Fibroblast of mammary gland (primary cell): ENCODE measurements at regions not wholly inside any gene's neighbourhood (a gene's known extent, or its start where the extent isn't known, plus 50 kb on each side); places are given as distances from the start of the nearest gene placed in this dataset.
A peak's percentile ranks its signal among the peaks of the same experiment; 100 is the strongest.

Experiments used
- DNase-seq: peaks from one replicate; pipeline ENCODE4 v3.0.0-alpha.2; 2010; ENCODE audit warnings: low read depth
- H3K4me3 ChIP-seq: 2 replicates; pipeline ENCODE4 v1.5.1; 2011; ENCODE audit warnings: low read depth, mild to moderate bottlenecking, low read length, moderate library complexity; ENCODE audit not compliant: control insufficient read depth
- TF ChIP-seq, protein P1 (sequence below): conservative IDR thresholded peaks from 2 replicates; pipeline ENCODE4 v1.5.1; 2011; ENCODE audit warnings: low read depth, low read length, inconsistent platforms; ENCODE audit not compliant: control insufficient read depth, insufficient read depth

DNA sequence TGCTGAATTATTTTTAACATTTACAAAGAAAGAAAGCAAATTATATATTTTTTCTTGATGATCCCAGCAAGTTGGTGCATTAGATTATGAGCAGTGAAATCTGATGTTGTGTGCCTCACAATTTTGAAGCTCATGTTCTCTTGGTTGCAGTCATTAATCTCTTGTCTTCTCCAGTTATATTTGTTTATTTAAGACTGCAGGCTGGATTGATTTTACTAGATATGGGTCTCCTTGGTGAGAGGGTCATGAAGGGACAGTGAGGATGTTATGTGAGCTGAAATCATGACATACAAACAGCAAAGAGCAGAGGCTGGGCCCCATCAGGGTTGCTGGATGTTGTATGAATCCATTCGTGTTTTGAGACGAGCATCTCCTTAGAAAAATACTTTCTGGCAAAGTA is 64.2 kb upstream of the AKIRIN2 start:
- TF ChIP-seq, protein P1, sequence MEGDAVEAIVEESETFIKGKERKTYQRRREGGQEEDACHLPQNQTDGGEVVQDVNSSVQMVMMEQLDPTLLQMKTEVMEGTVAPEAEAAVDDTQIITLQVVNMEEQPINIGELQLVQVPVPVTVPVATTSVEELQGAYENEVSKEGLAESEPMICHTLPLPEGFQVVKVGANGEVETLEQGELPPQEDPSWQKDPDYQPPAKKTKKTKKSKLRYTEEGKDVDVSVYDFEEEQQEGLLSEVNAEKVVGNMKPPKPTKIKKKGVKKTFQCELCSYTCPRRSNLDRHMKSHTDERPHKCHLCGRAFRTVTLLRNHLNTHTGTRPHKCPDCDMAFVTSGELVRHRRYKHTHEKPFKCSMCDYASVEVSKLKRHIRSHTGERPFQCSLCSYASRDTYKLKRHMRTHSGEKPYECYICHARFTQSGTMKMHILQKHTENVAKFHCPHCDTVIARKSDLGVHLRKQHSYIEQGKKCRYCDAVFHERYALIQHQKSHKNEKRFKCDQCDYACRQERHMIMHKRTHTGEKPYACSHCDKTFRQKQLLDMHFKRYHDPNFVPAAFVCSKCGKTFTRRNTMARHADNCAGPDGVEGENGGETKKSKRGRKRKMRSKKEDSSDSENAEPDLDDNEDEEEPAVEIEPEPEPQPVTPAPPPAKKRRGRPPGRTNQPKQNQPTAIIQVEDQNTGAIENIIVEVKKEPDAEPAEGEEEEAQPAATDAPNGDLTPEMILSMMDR, result no peak
- no peak overlapping the region for H3K4me3 ChIP-seq
- no peak for DNase-seq

DNA sequence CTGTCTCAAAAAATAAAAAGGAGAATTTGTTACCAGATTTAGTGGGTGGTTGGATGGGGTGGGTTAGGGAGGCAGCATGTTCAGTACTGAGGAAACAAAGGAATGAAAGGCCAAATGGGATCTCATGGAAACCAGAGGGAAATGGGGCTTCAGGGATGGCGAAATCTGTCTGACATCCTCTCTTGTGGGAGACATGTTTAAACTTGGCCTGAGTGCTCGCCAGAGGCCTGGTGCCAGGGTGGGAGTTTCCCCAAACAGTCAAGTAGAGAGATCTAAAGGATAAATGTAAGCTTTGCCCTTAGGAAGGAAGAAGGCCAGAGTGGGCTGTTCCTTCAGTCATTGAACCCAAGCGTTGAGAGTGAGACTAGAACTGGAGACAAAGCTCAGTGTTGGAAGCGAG is 61.9 kb upstream of the AKIRIN2 start:
- H3K4me3 ChIP-seq, result no peak overlapping the region
- DNase-seq, result no peak
- TF ChIP-seq, protein P1, result no peak

DNA sequence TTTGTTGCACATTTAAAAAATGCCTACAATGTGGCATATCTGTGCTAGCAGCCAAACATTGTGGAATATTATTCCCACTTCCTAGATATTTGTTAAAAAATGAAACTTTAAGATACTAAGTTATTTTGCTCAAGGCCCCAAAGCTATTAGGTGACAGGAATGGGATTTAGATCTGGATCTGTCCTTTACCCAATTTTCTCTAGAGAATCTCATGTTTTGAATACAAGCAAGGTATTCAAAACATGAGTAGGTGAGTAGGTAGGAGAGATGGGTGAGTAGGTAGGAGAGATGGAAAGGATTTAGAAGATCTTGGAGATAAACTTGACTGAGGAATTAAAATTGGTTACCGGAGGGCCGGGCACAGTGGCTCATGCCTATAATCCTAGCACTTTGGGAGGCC is 61.2 kb upstream of the AKIRIN2 start:
- TF ChIP-seq, protein P1, result no peak
- no peak overlapping the region for H3K4me3 ChIP-seq
- DNase-seq, result no peak

DNA sequence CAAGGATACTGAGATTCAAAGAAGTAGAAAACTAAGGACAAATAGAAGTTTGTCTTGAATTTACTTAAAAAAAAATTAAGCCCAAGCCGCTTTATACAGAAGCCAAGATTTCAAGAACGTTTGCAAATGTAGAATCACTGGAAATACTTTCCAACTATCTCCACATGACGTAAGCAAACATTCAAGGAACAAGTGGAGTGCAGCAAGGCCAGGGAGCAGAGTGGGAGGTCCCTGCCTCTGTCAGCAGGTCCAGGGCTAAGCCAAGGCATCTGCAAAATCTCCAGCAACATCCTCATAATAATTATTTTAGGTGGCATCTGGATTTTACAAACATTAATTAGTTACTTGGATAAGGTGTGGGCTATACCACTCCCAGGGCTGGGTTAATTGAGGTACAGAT is 60.1 kb upstream of the AKIRIN2 start:
- DNase-seq, result no peak
- no peak overlapping the region for H3K4me3 ChIP-seq
- TF ChIP-seq, protein P1, result no peak

DNA sequence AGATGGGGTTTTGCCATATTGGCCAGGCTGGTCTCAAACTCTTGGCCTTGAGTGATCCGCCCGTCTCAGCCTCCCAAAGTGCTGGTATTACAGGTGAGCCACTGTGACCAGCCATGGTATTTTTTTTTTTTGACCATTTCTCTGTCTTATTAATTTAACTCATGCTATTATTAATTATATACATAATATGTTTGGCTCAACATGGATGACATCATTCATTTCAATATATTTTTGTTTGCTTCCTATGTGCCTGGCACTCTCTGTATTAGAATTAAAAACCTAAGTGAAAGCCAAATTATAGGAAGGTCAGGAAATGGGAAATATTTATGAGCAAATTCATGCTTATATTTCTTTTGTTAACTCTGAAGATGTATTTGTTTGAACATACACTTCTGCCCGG is 55.8 kb upstream of the AKIRIN2 start:
- DNase-seq, result no peak
- no peak overlapping the region for H3K4me3 ChIP-seq
- TF ChIP-seq, protein P1, result no peak

DNA sequence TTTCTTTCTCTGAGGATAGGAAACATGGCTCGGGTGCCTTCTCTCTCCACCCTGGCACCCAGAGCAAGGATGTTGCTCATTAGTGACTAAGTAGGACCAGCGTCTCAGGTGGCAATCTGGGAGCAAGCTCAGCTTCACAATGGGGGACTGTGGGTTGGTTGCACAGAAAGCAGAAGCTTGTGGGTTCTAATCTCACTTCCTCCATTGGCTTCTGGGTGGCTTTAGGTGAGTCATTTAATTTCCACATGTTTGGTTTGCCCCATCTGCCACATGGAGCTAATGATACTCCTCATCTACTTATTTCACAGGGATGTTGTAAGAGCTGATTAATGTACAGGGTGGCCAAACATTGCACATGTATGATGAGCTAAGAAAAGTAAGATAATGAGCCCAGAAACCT is 54.8 kb upstream of the AKIRIN2 start:
- peak; percentile 92 for DNase-seq
- no peak overlapping the region for H3K4me3 ChIP-seq
- TF ChIP-seq, protein P1, result no peak
